GM18519 (cell line): ENCODE measurements at regions not wholly inside any gene's neighbourhood (a gene's known extent, or its start where the extent isn't known, plus 50 kb on each side); places are given as distances from the start of the nearest gene placed in this dataset.
A peak's percentile ranks its signal among the peaks of the same experiment; 100 is the strongest.
"Not testable (repeated sequence)": the region's sequence is repeated elsewhere in the genome, so short reads cannot be mapped to it uniquely, and the experiment has no call there.

Experiments used
- ATAC-seq: cut with Tn5 transposase; IDR thresholded peaks from one replicate; pipeline ENCODE4 v1.9.1; 2021; ENCODE audit warnings: mild to moderate bottlenecking, moderate library complexity; ENCODE audit not compliant: unreplicated experiment, low FRiP score

- peak; percentile 92 for ATAC-seq
Measured at GRCh38 chr6:101011186-101011585, 130.1 kb upstream of the ASCC3 start.

GRCh38 chr6:101013612-101014195, 132.6 kb upstream of the ASCC3 start:
- no peak for ATAC-seq

GRCh38 chr6:101015541-101015940, 134.4 kb upstream of the ASCC3 start:
- no peak for ATAC-seq

- ATAC-seq: no peak
Measured at GRCh38 chr6:101016163-101016562, 135.0 kb upstream of the ASCC3 start.

GRCh38 chr6:101018157-101018556, 137.0 kb upstream of the ASCC3 start:
- ATAC-seq: no peak

GRCh38 chr6:101021504-101021903, 140.4 kb upstream of the ASCC3 start:
- ATAC-seq: no peak

DNA sequence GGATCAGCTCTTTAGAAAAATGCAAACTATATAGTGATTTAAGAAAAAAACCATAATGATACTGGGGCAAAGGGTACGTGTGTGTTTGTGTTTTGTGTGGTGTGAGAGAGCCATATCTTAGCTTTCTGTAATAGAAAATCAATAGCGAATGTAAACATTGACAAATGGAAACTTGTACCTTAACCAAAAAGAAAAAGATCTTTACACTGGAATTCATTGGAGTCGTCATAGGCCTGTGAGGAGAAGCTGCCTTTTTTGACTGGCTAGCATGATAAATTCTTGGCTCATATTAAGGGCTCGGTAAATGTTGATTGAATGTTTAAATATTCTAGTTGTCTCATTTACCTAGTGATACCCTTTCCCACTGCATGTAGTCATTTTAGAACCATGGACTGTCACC, 161.8 kb upstream of the ASCC3 start:
- ATAC-seq: no peak

DNA sequence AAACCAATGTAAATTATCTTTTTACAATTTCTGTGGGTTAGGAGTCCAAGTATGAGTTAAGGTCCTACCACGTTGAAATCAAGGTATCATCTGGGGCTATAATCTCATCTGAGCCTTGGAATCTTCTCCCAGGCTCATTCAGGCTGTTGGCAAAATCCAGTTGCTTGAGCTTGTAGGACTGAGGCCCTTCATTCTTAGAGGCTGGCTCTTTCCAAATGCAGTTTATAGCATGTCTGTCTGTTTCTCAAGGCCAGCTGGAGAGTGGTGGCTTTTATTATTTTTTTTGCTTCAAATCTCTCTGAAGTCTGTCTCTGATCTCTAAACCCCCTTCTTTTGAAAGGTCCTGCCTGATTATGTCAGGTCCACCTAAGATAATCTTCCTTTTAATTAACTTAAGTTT, 177.2 kb upstream of the ASCC3 start:
- no peak for ATAC-seq

DNA sequence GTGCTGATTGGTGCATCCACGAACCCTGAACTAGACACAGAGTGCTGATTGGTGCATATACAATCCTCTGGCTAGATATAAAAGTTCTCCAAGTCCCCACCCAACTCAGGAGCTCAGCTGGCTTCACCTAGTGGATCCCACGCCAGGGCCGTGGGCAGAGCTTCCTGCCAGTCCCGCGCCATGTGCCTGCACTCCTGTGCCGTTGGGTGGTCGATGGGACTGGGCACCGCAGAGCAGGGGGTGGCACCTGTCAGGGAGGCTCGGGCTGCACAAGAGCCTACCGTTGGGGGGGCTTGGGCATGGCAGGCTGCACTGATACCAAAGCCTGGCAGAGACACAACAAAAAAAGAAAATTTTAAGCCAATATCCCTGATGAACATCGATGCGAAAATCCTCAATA, 185.4 kb upstream of the ASCC3 start:
- ATAC-seq: no peak

GRCh38 chr6:101069191-101069795, 188.2 kb upstream of the ASCC3 start:
- no peak for ATAC-seq

GRCh38 chr6:101070044-101070608, 189.0 kb upstream of the ASCC3 start:
- ATAC-seq: no peak

DNA sequence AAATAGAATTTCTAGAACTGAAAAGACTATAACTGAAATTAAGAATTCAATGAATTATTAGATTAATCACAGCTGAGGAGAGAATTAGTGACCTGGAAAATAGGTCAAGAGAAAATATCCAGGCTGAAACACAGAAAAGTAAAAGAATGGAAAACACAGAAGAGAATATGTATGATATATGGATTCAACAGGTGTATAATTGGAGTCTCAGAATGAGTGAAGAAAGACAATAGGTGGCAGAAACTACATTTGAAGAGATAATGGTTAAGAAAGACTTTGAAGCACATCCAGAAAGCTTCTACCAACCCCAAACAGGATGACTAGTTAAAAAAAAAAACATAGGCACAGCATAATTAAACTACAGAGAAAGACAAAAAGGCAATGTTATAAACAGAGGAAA, 196.2 kb upstream of the ASCC3 start:
- ATAC-seq: no peak

- ATAC-seq: no peak
Measured at GRCh38 chr6:101079696-101080270, 198.7 kb upstream of the ASCC3 start.

GRCh38 chr6:101080597-101080996, 199.5 kb upstream of the ASCC3 start:
- ATAC-seq: no peak

- ATAC-seq: no peak
Measured at GRCh38 chr6:101083533-101084175, 202.5 kb upstream of the ASCC3 start.

DNA sequence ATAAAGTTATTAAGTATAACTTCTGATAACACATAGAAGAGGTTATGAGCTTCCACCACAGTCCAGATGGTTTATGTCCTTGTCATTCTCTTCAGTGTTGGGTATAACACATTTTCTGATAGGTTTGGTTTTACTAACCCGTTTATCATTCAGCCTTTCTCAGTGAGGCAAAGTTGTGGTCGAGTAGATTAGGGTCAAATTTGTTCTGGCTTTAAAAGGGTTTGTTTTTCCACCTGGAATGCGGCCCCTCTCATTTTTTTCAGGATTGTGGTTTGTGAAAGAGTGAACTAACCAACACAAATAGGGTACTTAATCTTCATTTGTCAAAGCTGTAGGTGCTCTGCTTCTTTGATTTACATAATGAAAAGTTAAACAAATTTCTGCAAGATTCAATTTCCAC, 204.2 kb upstream of the ASCC3 start:
- no peak for ATAC-seq

DNA sequence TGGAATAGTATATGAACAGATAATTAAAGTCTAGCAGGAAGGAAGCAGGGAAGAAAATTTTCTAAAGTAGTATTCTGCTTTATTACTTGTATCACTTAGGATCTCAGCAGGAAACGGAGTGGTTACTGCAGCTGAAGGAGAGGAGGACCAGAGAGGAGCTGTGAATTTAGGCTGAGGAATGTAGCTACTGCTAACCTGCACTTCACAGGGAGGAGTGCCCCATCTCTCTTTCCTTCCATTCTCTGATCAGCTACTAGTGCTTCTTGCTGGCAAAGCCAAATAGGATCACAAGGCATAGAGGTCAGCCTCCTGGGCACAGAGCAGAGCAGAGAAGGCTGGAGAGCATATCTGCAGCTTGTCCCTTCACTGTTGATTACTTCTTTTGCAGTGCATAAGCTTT, 205.3 kb upstream of the ASCC3 start:
- ATAC-seq: no peak

- no peak for ATAC-seq
Measured at GRCh38 chr6:101088594-101088993, 207.5 kb upstream of the ASCC3 start.

GRCh38 chr6:101089640-101090039, 208.5 kb upstream of the ASCC3 start:
- ATAC-seq: no peak

GRCh38 chr6:101090281-101090680, 209.2 kb upstream of the ASCC3 start:
- no peak for ATAC-seq

- ATAC-seq: not testable (repeated sequence)
Measured at GRCh38 chr6:101098605-101099004, 217.5 kb upstream of the ASCC3 start.

GRCh38 chr6:101102702-101103101, 221.6 kb upstream of the ASCC3 start:
- no peak for ATAC-seq
